HG03095 (cell line): ENCODE measurements at regions not wholly inside any gene's neighbourhood (a gene's known extent, or its start where the extent isn't known, plus 50 kb on each side); places are given as distances from the start of the nearest gene placed in this dataset.
"Not testable (repeated sequence)": the region's sequence is repeated elsewhere in the genome, so short reads cannot be mapped to it uniquely, and the experiment has no call there.

Source experiments
- ATAC-seq: cut with Tn5 transposase; IDR thresholded peaks from one replicate; pipeline ENCODE4 v1.9.1; 2021; ENCODE audit warnings: moderate library complexity; ENCODE audit not compliant: unreplicated experiment

GRCh38 chr18:75777630-75778029, 350.1 kb upstream of the SMIM21 start:
- ATAC-seq = no peak

- ATAC-seq = no peak
Observed at GRCh38 chr18:75775121-75775520, 347.6 kb upstream of the SMIM21 start.

GRCh38 chr18:75773618-75774017, 346.1 kb upstream of the SMIM21 start:
- ATAC-seq = no peak

GRCh38 chr18:75762758-75763157, 335.3 kb upstream of the SMIM21 start:
- ATAC-seq = no peak

GRCh38 chr18:75760208-75760607, 332.7 kb upstream of the SMIM21 start:
- ATAC-seq = no peak

- no peak for ATAC-seq
Observed at GRCh38 chr18:75757951-75758350, 330.4 kb upstream of the SMIM21 start.

- no peak for ATAC-seq
Observed at GRCh38 chr18:75754433-75754832, 326.9 kb upstream of the SMIM21 start.

- ATAC-seq = no peak
Observed at GRCh38 chr18:75753753-75754152, 326.2 kb upstream of the SMIM21 start.

- no peak for ATAC-seq
Observed at GRCh38 chr18:75752740-75753263, 325.3 kb upstream of the SMIM21 start.

GRCh38 chr18:75745147-75745546, 317.6 kb upstream of the SMIM21 start:
- ATAC-seq = no peak

- no peak for ATAC-seq
Observed at GRCh38 chr18:75742516-75742915, 315.0 kb upstream of the SMIM21 start.

GRCh38 chr18:75739682-75740081, 312.2 kb upstream of the SMIM21 start:
- ATAC-seq = no peak

GRCh38 chr18:75735291-75735690, 307.8 kb upstream of the SMIM21 start:
- ATAC-seq = no peak

- no peak for ATAC-seq
Observed at GRCh38 chr18:75730249-75730648, 302.7 kb upstream of the SMIM21 start.

- ATAC-seq = no peak
Observed at GRCh38 chr18:75728621-75729020, 301.1 kb upstream of the SMIM21 start.

GRCh38 chr18:75727456-75727855, 300.0 kb upstream of the SMIM21 start:
- no peak for ATAC-seq

- no peak for ATAC-seq
Observed at GRCh38 chr18:75723521-75724340, 296.2 kb upstream of the SMIM21 start.

- ATAC-seq = no peak
Observed at GRCh38 chr18:75714766-75715165, 287.3 kb upstream of the SMIM21 start.

GRCh38 chr18:75712124-75712867, 284.8 kb upstream of the SMIM21 start:
- ATAC-seq = not testable (repeated sequence)

GRCh38 chr18:75700561-75700960, 273.1 kb upstream of the SMIM21 start:
- no peak for ATAC-seq

GRCh38 chr18:75698861-75699260, 271.4 kb upstream of the SMIM21 start:
- ATAC-seq = no peak

GRCh38 chr18:75697493-75697892, 270.0 kb upstream of the SMIM21 start:
- no peak for ATAC-seq
